SJSA1 (cell line): ENCODE measurements at regions not wholly inside any gene's neighbourhood (a gene's known extent, or its start where the extent isn't known, plus 50 kb on each side); places are given as distances from the start of the nearest gene placed in this dataset.
"Not testable (repeated sequence)": the region's sequence is repeated elsewhere in the genome, so short reads cannot be mapped to it uniquely, and the experiment has no call there.

Experiments used
- DNase-seq, 2 experiments: peaks; one replicate each; pipeline ENCODE4 v3.0.0-alpha.2; 2015 to 2020; ENCODE audit warnings: low spot score in 2 of 2, low read depth in 1 of 2
- H3K27ac ChIP-seq: fragments of 250-450 bp; sonication (Bioruptor Pico); 2 replicates; pipeline ENCODE4 v1.5.1; 2020; ENCODE audit warnings: mild to moderate bottlenecking, moderate library complexity
- H3K27me3 ChIP-seq: fragments of 250-450 bp; sonication (Bioruptor Pico); replicated peaks from 2 replicates; pipeline ENCODE4 v1.5.1; 2020; ENCODE audit warnings: mild to moderate bottlenecking, moderate library complexity
- H3K36me3 ChIP-seq: fragments of 250-450 bp; sonication (Bioruptor Pico); 2 replicates; pipeline ENCODE4 v1.5.1; 2020; ENCODE audit warnings: mild to moderate bottlenecking
- H3K4me1 ChIP-seq: fragments of 250-450 bp; sonication (Bioruptor Pico); replicated peaks from 2 replicates; pipeline ENCODE4 v1.6.1; 2021; ENCODE audit warnings: mild to moderate bottlenecking
- H3K4me3 ChIP-seq: fragments of 250-450 bp; sonication (Bioruptor Pico); 2 replicates; pipeline ENCODE4 v1.5.1; 2020; ENCODE audit warnings: mild to moderate bottlenecking
- H3K9me3 ChIP-seq: fragments of 250-450 bp; sonication (Bioruptor Pico); replicated peaks from 2 replicates; pipeline ENCODE4 v1.5.1; 2020; ENCODE audit warnings: mild to moderate bottlenecking

GRCh38 chr14:21861153-21861552 is 187.5 kb upstream of the OR4E1 start:
- Histone ChIP-seq H3K9me3 (no peaks in the 10 kb centered on the region), H3K36me3 (no peaks in the 10 kb centered on the region), H3K4me3 (no peak overlapping the region), H3K27me3 (no peaks in the 10 kb centered on the region), H3K27ac (no peak overlapping the region), H3K4me1 (no peaks in the 10 kb centered on the region)
- DNase-seq = no peak

GRCh38 chr14:21860172-21860571 is 186.6 kb upstream of the OR4E1 start:
- Histone ChIP-seq H3K36me3 (no peaks in the 10 kb centered on the region), H3K4me3 (no peak overlapping the region), H3K9me3 (no peaks in the 10 kb centered on the region), H3K27me3 (peaks cover 4% of the 10 kb centered on the region; the same call in 1 of the 2 replicates), H3K4me1 (no peaks in the 10 kb centered on the region), H3K27ac (no peak overlapping the region)
- DNase-seq = no peak

- no peak overlapping the region for H3K4me3 ChIP-seq
- no peaks in the 10 kb centered on the region for H3K4me1 ChIP-seq
- H3K9me3 ChIP-seq = no peaks in the 10 kb centered on the region
- H3K36me3 ChIP-seq = no peaks in the 10 kb centered on the region
- no peak for DNase-seq
- H3K27me3 ChIP-seq = peaks cover 4% of the 10 kb centered on the region; the same call in 1 of the 2 replicates
- H3K27ac ChIP-seq = no peak overlapping the region
These were observed 179.2 kb upstream of the OR4E1 start for GRCh38 chr14:21852775-21853174.

GRCh38 chr14:21852061-21852664 is 178.5 kb upstream of the OR4E1 start:
- peaks cover 4% of the 10 kb centered on the region; the same call in 1 of the 2 replicates for H3K27me3 ChIP-seq
- no peaks in the 10 kb centered on the region for H3K9me3 ChIP-seq
- H3K4me3 ChIP-seq = no peak overlapping the region
- H3K4me1 ChIP-seq = no peaks in the 10 kb centered on the region
- H3K27ac ChIP-seq = no peak overlapping the region
- no peak for DNase-seq
- H3K36me3 ChIP-seq = no peaks in the 10 kb centered on the region

GRCh38 chr14:21846902-21847301 is 173.3 kb upstream of the OR4E1 start:
- H3K27ac ChIP-seq, H3K36me3 ChIP-seq, H3K4me1 ChIP-seq, H3K4me3 ChIP-seq, H3K27me3 ChIP-seq, H3K9me3 ChIP-seq, DNase-seq: not testable (repeated sequence)

GRCh38 chr14:21846227-21846885 is 172.7 kb upstream of the OR4E1 start:
- DNase-seq = no peak
- Histone ChIP-seq H3K27ac (no peak overlapping the region), H3K27me3 (no peaks in the 10 kb centered on the region), H3K4me3 (no peak overlapping the region), H3K9me3 (no peaks in the 10 kb centered on the region), H3K4me1 (no peaks in the 10 kb centered on the region), H3K36me3 (no peaks in the 10 kb centered on the region)

- DNase-seq = no peak
- Histone ChIP-seq H3K36me3 (no peaks in the 10 kb centered on the region), H3K9me3 (no peaks in the 10 kb centered on the region), H3K4me1 (no peaks in the 10 kb centered on the region), H3K4me3 (no peak overlapping the region), H3K27me3 (no peaks in the 10 kb centered on the region), H3K27ac (no peak overlapping the region)
These were observed 167.1 kb upstream of the OR4E1 start for GRCh38 chr14:21840765-21841164.

GRCh38 chr14:21833836-21834235 is 160.2 kb upstream of the OR4E1 start:
- DNase-seq = no peak
- Histone ChIP-seq H3K27me3 (no peaks in the 10 kb centered on the region; the same call in 1 of the 2 replicates), H3K9me3 (no peaks in the 10 kb centered on the region), H3K27ac (no peak overlapping the region), H3K4me1 (no peaks in the 10 kb centered on the region), H3K4me3 (no peak overlapping the region), H3K36me3 (no peaks in the 10 kb centered on the region)

- Histone ChIP-seq H3K4me1 (no peaks in the 10 kb centered on the region), H3K27me3 (no peaks in the 10 kb centered on the region; the same call in 1 of the 2 replicates), H3K9me3 (no peaks in the 10 kb centered on the region), H3K4me3 (no peak overlapping the region), H3K27ac (no peak overlapping the region), H3K36me3 (no peaks in the 10 kb centered on the region)
- DNase-seq = no peak
These were observed 152.2 kb upstream of the OR4E1 start for GRCh38 chr14:21825845-21826244.

- H3K36me3 ChIP-seq = no peaks in the 10 kb centered on the region
- H3K4me1 ChIP-seq = no peaks in the 10 kb centered on the region
- no peaks in the 10 kb centered on the region for H3K9me3 ChIP-seq
- no peaks in the 10 kb centered on the region; the same call in 1 of the 2 replicates for H3K27me3 ChIP-seq
- no peak overlapping the region for H3K27ac ChIP-seq
- no peak overlapping the region for H3K4me3 ChIP-seq
- no peak for DNase-seq
These were observed 151.6 kb upstream of the OR4E1 start for GRCh38 chr14:21825149-21825743.

- no peak for DNase-seq
- Histone ChIP-seq H3K4me1 (no peaks in the 10 kb centered on the region), H3K27me3 (no peaks in the 10 kb centered on the region), H3K4me3 (no peak overlapping the region), H3K36me3 (no peaks in the 10 kb centered on the region), H3K27ac (no peak overlapping the region), H3K9me3 (no peaks in the 10 kb centered on the region)
These were observed 148.5 kb upstream of the OR4E1 start for GRCh38 chr14:21822109-21822508.

GRCh38 chr14:21820631-21821030 is 147.0 kb upstream of the OR4E1 start:
- Histone ChIP-seq H3K36me3 (no peaks in the 10 kb centered on the region), H3K27me3 (no peaks in the 10 kb centered on the region), H3K9me3 (no peaks in the 10 kb centered on the region), H3K4me1 (no peaks in the 10 kb centered on the region), H3K4me3 (no peak overlapping the region), H3K27ac (no peak overlapping the region)
- no peak for DNase-seq

GRCh38 chr14:21819891-21820290 is 146.3 kb upstream of the OR4E1 start:
- not testable (repeated sequence) for H3K9me3 ChIP-seq, H3K27ac ChIP-seq, H3K36me3 ChIP-seq, H3K4me1 ChIP-seq, H3K4me3 ChIP-seq, DNase-seq, H3K27me3 ChIP-seq

GRCh38 chr14:21817010-21817409 is 143.4 kb upstream of the OR4E1 start:
- not testable (repeated sequence) for H3K4me1 ChIP-seq, DNase-seq, H3K9me3 ChIP-seq, H3K36me3 ChIP-seq, H3K27me3 ChIP-seq, H3K4me3 ChIP-seq, H3K27ac ChIP-seq
